Stimulated activated CD4-positive, alpha-beta T cell treated with anti-CD3 and anti-CD28 coated beads, Interleukin-12 subunit alpha, Interleukin-12 subunit beta, amount 100 ng/mL, for 4 hours (primary cell): ENCODE measurements at regions not wholly inside any gene's neighbourhood (a gene's known extent, or its start where the extent isn't known, plus 50 kb on each side); places are given as distances from the start of the nearest gene placed in this dataset.

Experiments
- DNase-seq: peaks from one replicate; pipeline ENCODE4 v3.0.0-alpha.2; 2020

GRCh38 chr6:53412751-53413150, 64.0 kb upstream of the ELOVL5 start:
- DNase-seq, result no peak

DNA sequence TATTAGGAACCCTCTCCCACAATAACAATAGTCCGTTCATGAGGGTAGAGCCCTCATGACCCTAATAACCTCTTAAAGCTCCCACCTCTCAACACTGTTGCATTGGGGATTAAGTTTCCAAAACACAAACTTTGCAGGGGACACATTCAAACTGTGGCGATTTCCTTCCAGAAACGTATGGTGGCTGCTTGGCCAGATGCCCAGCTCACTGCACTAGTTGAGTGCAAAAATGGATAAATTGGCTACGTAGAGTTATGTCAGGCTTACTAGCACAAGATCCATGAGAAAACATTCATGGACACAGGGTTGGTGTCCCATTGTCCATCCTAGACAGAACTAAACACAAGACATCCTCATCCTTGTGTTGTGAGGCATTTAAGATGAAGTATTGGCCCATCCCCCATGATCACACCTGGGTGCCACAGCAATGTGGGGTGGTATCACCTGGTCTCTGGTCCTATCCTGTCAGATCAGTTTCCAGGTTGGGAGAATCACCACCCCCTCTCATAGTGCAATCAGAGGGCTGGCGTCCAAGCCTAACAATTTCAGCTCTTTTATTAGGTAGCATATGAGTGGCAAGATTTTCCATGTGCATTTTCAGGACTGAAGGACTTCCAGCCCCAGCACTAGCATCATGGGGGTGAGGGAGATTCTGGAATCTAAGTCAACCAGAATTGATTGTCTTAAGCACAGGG, 63.4 kb upstream of the ELOVL5 start:
- DNase-seq, result no peak

GRCh38 chr6:53411451-53411850, 62.7 kb upstream of the ELOVL5 start:
- no peak for DNase-seq

- peak; percentile 39 for DNase-seq
Measured at GRCh38 chr6:53410508-53411258, 61.9 kb upstream of the ELOVL5 start.

DNA sequence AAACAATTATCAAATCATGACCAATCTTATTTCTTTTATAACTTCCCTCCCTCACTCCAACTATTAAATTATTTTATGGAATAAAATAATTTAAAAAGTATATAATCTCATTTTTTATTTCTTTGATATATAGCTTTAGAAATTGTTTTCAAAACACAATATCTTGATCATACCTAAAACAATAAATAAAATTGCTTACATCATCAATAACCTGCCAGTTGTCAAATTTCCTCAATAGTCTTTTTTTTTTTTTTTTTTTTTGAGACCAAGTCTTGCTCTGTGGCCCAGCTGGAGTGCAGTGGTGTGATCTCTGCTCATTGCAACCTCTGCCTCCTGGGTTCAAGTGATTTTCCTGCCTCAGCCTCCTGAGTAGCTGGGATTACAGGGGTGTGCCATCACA, 60.1 kb upstream of the ELOVL5 start:
- DNase-seq, result no peak

DNA sequence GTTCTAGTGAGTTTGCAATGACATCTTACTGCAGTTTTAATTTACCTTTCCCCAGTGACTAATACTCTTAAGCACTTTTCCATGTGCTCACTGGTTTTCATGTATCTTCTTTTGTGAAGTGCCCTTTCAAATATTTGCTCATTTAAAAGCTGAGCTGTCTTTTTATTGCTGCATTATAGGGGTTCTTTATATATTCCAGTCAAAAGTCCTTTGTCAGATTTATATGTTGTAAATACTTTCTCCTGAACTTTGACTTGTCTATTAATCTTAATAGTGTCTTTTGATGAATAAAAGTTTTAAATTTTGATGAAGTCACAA, 50.2 kb upstream of the ELOVL5 start:
- DNase-seq, result no peak

DNA sequence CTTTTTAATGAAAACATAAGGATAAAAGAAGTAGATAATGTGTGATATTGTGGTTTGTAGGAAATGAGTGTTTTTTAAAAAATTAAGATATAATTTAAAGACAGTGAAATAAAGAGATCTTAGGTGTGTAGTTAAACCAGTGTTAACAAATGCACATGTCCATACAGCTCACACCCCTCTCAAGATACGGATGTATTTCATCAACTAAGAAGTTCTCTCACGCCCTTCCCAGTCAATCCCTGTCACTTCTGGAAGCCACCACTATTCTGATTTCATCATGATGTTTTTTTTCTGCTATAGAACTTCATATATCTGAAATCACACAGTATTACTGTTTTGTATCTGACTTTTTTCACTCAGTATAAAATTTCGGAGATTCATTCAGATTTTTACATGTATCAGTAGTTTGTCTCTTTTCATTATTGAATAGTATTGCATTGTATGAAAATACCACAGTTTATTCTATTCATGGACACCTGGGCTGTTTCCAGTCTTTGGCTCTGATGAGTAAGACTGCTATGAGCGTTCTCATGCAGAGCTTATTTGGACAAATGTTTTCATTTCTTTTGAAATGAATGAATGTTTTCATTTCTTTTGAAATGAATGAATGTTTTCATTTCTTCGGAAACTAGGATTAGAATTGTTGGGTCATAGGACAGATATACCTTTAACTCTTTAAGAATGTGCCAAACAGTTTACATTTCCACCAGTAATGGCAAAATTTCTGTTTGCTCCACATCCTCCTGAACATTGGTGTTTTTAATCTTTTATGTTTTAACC, 49.7 kb upstream of the ELOVL5 start:
- DNase-seq, result no peak
